SK-N-SH (cell line): ENCODE measurements at regions not wholly inside any gene's neighbourhood (a gene's known extent, or its start where the extent isn't known, plus 50 kb on each side); places are given as distances from the start of the nearest gene placed in this dataset.

Source experiments
- CTCF ChIA-PET: fragments of 300-600, 350-600 bp; formaldehyde crosslinking; extraction: SDS; loops from one replicate; lab custom pipeline; 2021; lab: Yijun Ruan, JAX
- POLR2A ChIA-PET: fragments of 350-600 bp; sonication (Branson Sonifier 250); formaldehyde crosslinking; extraction: SDS; loops from one replicate; lab custom pipeline; 2020; ENCODE audit warnings: antibody characterized with exemption, inconsistent platforms; lab: Yijun Ruan, JAX
- DNase-seq: peaks from one replicate; pipeline ENCODE4 v3.0.0; 2012
- H2AFZ ChIP-seq: fragments of 200-600 bp; sonication (generic); 2 replicates; pipeline ENCODE4 v1.8.1; 2016; ENCODE audit warnings: antibody characterized with exemption, mild to moderate bottlenecking, low read depth
- H3F3A ChIP-seq: fragments of 200-600 bp; sonication (generic); replicated peaks from 2 replicates; pipeline ENCODE3; 2016; ENCODE audit warnings: antibody characterized with exemption, mild to moderate bottlenecking; ENCODE audit not compliant: insufficient read depth
- H3K27ac ChIP-seq, 2 experiments: fragments of 200-500 bp in 1 of 2; fragments of 200-600 bp in 1 of 2; sonication (Bioruptor generic) in 1 of 2; sonication (generic), shearing (Covaris generic) in 1 of 2; 2 replicates each; pipeline versions ENCODE4 v1.5.1 to v1.6.1; 2014 to 2016; ENCODE audit warnings: low read depth in 2 of 2, inconsistent platforms in 1 of 2, low read length in 1 of 2, mild to moderate bottlenecking in 1 of 2, mixed read lengths in 1 of 2
- H3K27me3 ChIP-seq: fragments of 200-600 bp; sonication (generic), shearing (Covaris generic); 2 replicates; pipeline ENCODE4 v1.6.1; 2016; ENCODE audit warnings: mixed run types; ENCODE audit not compliant: insufficient read depth
- H3K36me3 ChIP-seq, 2 experiments: fragments of 200-500 bp in 1 of 2; fragments of 200-600 bp in 1 of 2; sonication (Bioruptor generic) in 1 of 2; sonication (generic) in 1 of 2; replicated peaks in 1 of 2; 2 replicates each; pipeline versions ENCODE3 to v1.5.1; 2014 to 2016; ENCODE audit warnings: low read length in 1 of 2, mild to moderate bottlenecking in 1 of 2; ENCODE audit not compliant: insufficient read depth in 2 of 2, control insufficient read depth in 1 of 2
- H3K4me1 ChIP-seq, 2 experiments: fragments of 200-500 bp in 1 of 2; fragments of 200-600 bp in 1 of 2; sonication (Bioruptor generic) in 1 of 2; sonication (generic), shearing (Covaris generic) in 1 of 2; 2 replicates each; pipeline versions ENCODE4 v1.5.1 to v1.6.1; 2014 to 2016; ENCODE audit warnings: low read depth in 1 of 2, low read length in 1 of 2, mixed run types in 1 of 2; ENCODE audit not compliant: insufficient read depth in 2 of 2, control insufficient read depth in 1 of 2
- H3K4me2 ChIP-seq: fragments of 200-600 bp; sonication (generic), shearing (Covaris generic); 2 replicates; pipeline ENCODE4 v1.6.1; 2017; ENCODE audit warnings: mixed run types
- H3K4me3 ChIP-seq, 2 experiments: fragments of 200-500 bp in 1 of 2; fragments of 200-600 bp in 1 of 2; sonication (Bioruptor generic) in 1 of 2; sonication (generic), shearing (Covaris generic) in 1 of 2; 2 replicates each; pipeline versions ENCODE4 v1.5.1 to v1.8.1; 2014 to 2016; ENCODE audit warnings: low read depth in 2 of 2, inconsistent platforms in 1 of 2, low read length in 1 of 2, mild to moderate bottlenecking in 1 of 2, mixed read lengths in 1 of 2, moderate library complexity in 1 of 2
- H3K79me2 ChIP-seq: fragments of 200-600 bp; sonication (generic); 2 replicates; pipeline ENCODE4 v1.8.1; 2017; ENCODE audit warnings: mild to moderate bottlenecking; ENCODE audit not compliant: insufficient read depth
- H3K9ac ChIP-seq: fragments of 200-600 bp; sonication (generic); 2 replicates; pipeline ENCODE4 v1.6.1; 2017; ENCODE audit warnings: mixed run types
- H3K9me2 ChIP-seq: fragments of 200-600 bp; sonication (generic); 2 replicates; pipeline ENCODE4 v1.6.1; 2017; ENCODE audit warnings: mixed run types
- H3K9me3 ChIP-seq: fragments of 200-600 bp; sonication (generic); 2 replicates; pipeline ENCODE4 v1.6.1; 2017; ENCODE audit warnings: mixed run types, mild to moderate bottlenecking, moderate library complexity
- H4K20me1 ChIP-seq: fragments of 200-600 bp; sonication (generic); 2 replicates; pipeline ENCODE4 v1.6.1; 2017; ENCODE audit warnings: mild to moderate bottlenecking, mixed run types; ENCODE audit not compliant: insufficient read depth
- CHD2 ChIP-seq: fragments of 150-350 bp; IDR thresholded peaks from 2 replicates; pipeline ENCODE4 v1.6.1; 2018; ENCODE audit warnings: low read length; ENCODE audit not compliant: partially characterized antibody
- ELF1 ChIP-seq: IDR thresholded peaks from 2 replicates; pipeline ENCODE4 v1.4.0; 2012
- FOSL2 ChIP-seq: IDR thresholded peaks from 2 replicates; pipeline ENCODE4 v1.4.0; 2012; ENCODE audit warnings: low read depth, mild to moderate bottlenecking, moderate library complexity, borderline replicate concordance
- GATA2 ChIP-seq: sonication (generic); formaldehyde crosslinking; IDR thresholded peaks from 2 replicates; pipeline ENCODE4 v1.5.0; 2020; ENCODE audit warnings: mild to moderate bottlenecking, missing genetic modification reagents
- JUND ChIP-seq: IDR thresholded peaks from 2 replicates; pipeline ENCODE4 v1.4.0; 2012
- NFIC ChIP-seq: IDR thresholded peaks from 2 replicates; pipeline ENCODE4 v1.4.0; 2012; ENCODE audit warnings: borderline replicate concordance
- NRF1 ChIP-seq: IDR thresholded peaks from 2 replicates; pipeline ENCODE4 v1.6.1; 2012; ENCODE audit warnings: low read depth, mild to moderate bottlenecking, low read length
- POLR2AphosphoS5 ChIP-seq: IDR thresholded peaks from 2 replicates; pipeline ENCODE4 v1.6.1; 2012; ENCODE audit warnings: low read depth, low read length
- RAD21 ChIP-seq: IDR thresholded peaks from 2 replicates; pipeline ENCODE4 v1.6.1; 2012; ENCODE audit warnings: mild to moderate bottlenecking, low read length
- RXRA ChIP-seq: IDR thresholded peaks from 2 replicates; pipeline ENCODE4 v1.4.0; 2012; ENCODE audit warnings: low read depth, mild to moderate bottlenecking, borderline replicate concordance
- SIN3A ChIP-seq: IDR thresholded peaks from 2 replicates; pipeline ENCODE4 v1.6.1; 2012; ENCODE audit warnings: low read depth, mild to moderate bottlenecking, low read length, moderate library complexity, borderline replicate concordance
- TAF1 ChIP-seq: IDR thresholded peaks from 2 replicates; pipeline ENCODE4 v1.6.1; 2012; ENCODE audit warnings: low read depth, mild to moderate bottlenecking, low read length, moderate library complexity, borderline replicate concordance
- TCF12 ChIP-seq: IDR thresholded peaks from 2 replicates; pipeline ENCODE4 v1.4.0; 2012
- YY1 ChIP-seq: IDR thresholded peaks from 2 replicates; pipeline ENCODE4 v1.4.0; 2012; ENCODE audit warnings: low read depth, mild to moderate bottlenecking
- WGBS: methylation state at CpG from one replicate; pipeline ENCODE4 v1.1.6; 2017; ENCODE audit warnings: low lambda C conversion rate; 5-methylcytosine and 5-hydroxymethylcytosine counted together
- TF ChIP-seq, protein P1 (sequence below): fragments of 150-350 bp; IDR thresholded peaks from 2 replicates; pipeline ENCODE4 v1.6.1; 2017; ENCODE audit warnings: antibody characterized with exemption, low read length, low read depth, borderline replicate concordance
- TF ChIP-seq, protein P2 (sequence below): IDR thresholded peaks from 2 replicates; pipeline ENCODE4 v1.6.1; 2012; ENCODE audit warnings: mild to moderate bottlenecking, low read depth, low read length, moderate library complexity
- TF ChIP-seq, protein P3 (sequence below): fragments of 150-350 bp; IDR thresholded peaks from 2 replicates; pipeline ENCODE4 v1.6.1; 2016; ENCODE audit warnings: mild to moderate bottlenecking, low read depth, low read length
- TF ChIP-seq, protein P4 (sequence below): IDR thresholded peaks from 2 replicates; pipeline ENCODE4; 2012

DNA sequence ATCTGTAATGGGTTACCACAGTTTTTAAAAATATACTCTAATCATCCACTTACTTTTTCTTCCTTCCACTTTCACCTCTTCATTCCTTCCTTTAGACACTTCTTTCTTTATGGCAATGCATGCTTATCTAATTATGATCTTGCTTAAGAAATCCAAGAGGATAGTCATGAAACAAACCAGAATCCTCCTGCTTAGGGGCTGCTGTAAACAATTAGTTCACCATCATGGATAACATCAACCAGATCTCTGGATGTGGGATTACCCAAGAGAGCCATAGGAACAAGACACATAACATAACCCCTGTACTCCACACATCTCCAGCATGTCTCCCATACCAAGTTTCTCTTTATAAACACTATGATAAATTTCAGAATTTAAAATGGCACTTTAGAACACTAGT, 713.4 kb upstream of the PTPRD start (continued):
- TF ChIP-seq, protein P1, sequence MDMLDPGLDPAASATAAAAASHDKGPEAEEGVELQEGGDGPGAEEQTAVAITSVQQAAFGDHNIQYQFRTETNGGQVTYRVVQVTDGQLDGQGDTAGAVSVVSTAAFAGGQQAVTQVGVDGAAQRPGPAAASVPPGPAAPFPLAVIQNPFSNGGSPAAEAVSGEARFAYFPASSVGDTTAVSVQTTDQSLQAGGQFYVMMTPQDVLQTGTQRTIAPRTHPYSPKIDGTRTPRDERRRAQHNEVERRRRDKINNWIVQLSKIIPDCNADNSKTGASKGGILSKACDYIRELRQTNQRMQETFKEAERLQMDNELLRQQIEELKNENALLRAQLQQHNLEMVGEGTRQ: no peak

DNA sequence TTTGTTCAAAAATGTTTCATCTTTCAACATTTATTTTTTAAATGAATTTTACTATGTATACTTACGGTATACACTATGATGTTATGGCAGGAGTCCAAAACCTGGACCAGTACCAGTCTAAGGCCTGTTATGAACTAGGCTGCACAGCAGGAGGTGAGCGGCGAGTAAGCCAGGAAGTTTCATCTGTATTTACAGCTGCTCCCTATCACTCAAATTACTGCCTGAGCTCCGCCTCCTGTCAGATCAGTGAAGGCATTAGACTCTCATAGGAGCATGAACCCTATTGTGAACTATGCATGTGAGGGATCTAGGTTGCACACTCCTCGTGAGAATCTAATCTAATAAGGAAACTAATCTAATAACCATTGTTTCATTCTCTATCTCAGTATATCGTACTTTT, 715.5 kb upstream of the PTPRD start:
- Histone ChIP-seq H2AFZ (no peak overlapping the region), H3K27ac (no peak overlapping the region), H3K27me3 (no peaks in the 10 kb centered on the region), H3K79me2 (no peaks in the 10 kb centered on the region), H3K9me3 (no peaks in the 10 kb centered on the region), H3K9me2 (no peaks in the 10 kb centered on the region; the same call in 1 of the 2 replicates), H3K4me1 (no peaks in the 10 kb centered on the region), H3K9ac (no peak overlapping the region), H3K4me3 (no peak overlapping the region), H3F3A (no peaks in the 10 kb centered on the region), H3K36me3 (no peaks in the 10 kb centered on the region), H4K20me1 (no peaks in the 10 kb centered on the region), H3K4me2 (no peak overlapping the region)
- 2% methylated on average over 6 of the region's 6 CpGs for WGBS
- no peak for DNase-seq
- ChIA-PET POLR2A (no interaction called here), CTCF (no interaction called here)
- TF ChIP-seq JUND (no peak), GATA2 (no peak), POLR2AphosphoS5 (no peak), CHD2 (no peak), YY1 (no peak), ELF1 (no peak), NRF1 (no peak)
- TF ChIP-seq, protein P2, sequence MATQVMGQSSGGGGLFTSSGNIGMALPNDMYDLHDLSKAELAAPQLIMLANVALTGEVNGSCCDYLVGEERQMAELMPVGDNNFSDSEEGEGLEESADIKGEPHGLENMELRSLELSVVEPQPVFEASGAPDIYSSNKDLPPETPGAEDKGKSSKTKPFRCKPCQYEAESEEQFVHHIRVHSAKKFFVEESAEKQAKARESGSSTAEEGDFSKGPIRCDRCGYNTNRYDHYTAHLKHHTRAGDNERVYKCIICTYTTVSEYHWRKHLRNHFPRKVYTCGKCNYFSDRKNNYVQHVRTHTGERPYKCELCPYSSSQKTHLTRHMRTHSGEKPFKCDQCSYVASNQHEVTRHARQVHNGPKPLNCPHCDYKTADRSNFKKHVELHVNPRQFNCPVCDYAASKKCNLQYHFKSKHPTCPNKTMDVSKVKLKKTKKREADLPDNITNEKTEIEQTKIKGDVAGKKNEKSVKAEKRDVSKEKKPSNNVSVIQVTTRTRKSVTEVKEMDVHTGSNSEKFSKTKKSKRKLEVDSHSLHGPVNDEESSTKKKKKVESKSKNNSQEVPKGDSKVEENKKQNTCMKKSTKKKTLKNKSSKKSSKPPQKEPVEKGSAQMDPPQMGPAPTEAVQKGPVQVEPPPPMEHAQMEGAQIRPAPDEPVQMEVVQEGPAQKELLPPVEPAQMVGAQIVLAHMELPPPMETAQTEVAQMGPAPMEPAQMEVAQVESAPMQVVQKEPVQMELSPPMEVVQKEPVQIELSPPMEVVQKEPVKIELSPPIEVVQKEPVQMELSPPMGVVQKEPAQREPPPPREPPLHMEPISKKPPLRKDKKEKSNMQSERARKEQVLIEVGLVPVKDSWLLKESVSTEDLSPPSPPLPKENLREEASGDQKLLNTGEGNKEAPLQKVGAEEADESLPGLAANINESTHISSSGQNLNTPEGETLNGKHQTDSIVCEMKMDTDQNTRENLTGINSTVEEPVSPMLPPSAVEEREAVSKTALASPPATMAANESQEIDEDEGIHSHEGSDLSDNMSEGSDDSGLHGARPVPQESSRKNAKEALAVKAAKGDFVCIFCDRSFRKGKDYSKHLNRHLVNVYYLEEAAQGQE: no peak
- TF ChIP-seq, protein P3, sequence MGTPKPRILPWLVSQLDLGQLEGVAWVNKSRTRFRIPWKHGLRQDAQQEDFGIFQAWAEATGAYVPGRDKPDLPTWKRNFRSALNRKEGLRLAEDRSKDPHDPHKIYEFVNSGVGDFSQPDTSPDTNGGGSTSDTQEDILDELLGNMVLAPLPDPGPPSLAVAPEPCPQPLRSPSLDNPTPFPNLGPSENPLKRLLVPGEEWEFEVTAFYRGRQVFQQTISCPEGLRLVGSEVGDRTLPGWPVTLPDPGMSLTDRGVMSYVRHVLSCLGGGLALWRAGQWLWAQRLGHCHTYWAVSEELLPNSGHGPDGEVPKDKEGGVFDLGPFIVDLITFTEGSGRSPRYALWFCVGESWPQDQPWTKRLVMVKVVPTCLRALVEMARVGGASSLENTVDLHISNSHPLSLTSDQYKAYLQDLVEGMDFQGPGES: no peak

DNA sequence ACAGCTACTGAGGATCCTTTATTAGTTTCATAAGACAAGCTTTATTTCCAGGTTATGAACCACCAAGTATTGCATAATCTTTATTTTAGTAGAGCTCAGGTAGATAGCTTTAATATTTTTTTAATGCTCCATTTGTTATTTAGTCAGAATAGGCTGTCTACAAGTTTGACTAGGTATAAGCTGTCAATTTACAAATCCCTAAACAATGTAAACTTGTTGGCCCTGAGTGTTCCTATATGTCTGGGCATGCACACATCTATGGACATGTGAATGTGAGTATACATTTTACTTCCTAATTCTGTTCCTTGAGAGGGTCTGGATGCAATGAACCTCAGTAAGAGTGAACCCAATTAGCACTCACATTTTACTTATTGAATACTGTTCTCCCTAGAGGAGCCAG, 722.2 kb upstream of the PTPRD start:
- no peaks in the 10 kb centered on the region; the same call in 1 of the 2 replicates for H3K9me2 ChIP-seq
- no peaks in the 10 kb centered on the region for H4K20me1 ChIP-seq
- H3K4me3 ChIP-seq: no peak overlapping the region
- H3K4me2 ChIP-seq: no peak overlapping the region
- no peaks in the 10 kb centered on the region for H3F3A ChIP-seq
- H3K27ac ChIP-seq: no peak overlapping the region
- H3K9me3 ChIP-seq: no peaks in the 10 kb centered on the region
- H3K9ac ChIP-seq: no peak overlapping the region
- no peaks in the 10 kb centered on the region for H3K27me3 ChIP-seq
- POLR2A ChIA-PET: no interaction called here
- CTCF ChIA-PET: no interaction called here
- no peaks in the 10 kb centered on the region for H3K36me3 ChIP-seq
- no peak overlapping the region for H2AFZ ChIP-seq
- H3K79me2 ChIP-seq: no peaks in the 10 kb centered on the region
- no peak for DNase-seq
- no peaks in the 10 kb centered on the region for H3K4me1 ChIP-seq
- TF ChIP-seq, protein P4, sequence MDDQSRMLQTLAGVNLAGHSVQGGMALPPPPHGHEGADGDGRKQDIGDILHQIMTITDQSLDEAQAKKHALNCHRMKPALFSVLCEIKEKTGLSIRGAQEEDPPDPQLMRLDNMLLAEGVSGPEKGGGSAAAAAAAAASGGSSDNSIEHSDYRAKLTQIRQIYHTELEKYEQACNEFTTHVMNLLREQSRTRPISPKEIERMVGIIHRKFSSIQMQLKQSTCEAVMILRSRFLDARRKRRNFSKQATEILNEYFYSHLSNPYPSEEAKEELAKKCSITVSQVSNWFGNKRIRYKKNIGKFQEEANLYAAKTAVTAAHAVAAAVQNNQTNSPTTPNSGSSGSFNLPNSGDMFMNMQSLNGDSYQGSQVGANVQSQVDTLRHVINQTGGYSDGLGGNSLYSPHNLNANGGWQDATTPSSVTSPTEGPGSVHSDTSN: no peak
- TF ChIP-seq RXRA (no peak), RAD21 (no peak), TCF12 (no peak), NFIC (no peak), NRF1 (no peak), SIN3A (no peak), ELF1 (no peak), TAF1 (no peak), FOSL2 (no peak)
- TF ChIP-seq, protein P1: no peak
